Stimulated activated CD4-positive, alpha-beta T cell treated with anti-CD3 and anti-CD28 coated beads, Interleukin-12 subunit alpha, Interleukin-12 subunit beta, amount 100 ng/mL, for 48 hours (primary cell): ENCODE measurements at regions not wholly inside any gene's neighbourhood (a gene's known extent, or its start where the extent isn't known, plus 50 kb on each side); places are given as distances from the start of the nearest gene placed in this dataset.
"Not testable (repeated sequence)": the region's sequence is repeated elsewhere in the genome, so short reads cannot be mapped to it uniquely, and the experiment has no call there.

ENCODE experiments used
- DNase-seq, 3 donors: peaks; one replicate each; pipeline ENCODE4 v3.0.0-alpha.2; 2020; ENCODE audit warnings: low read depth in 2 of 3, low spot score in 1 of 3

DNA sequence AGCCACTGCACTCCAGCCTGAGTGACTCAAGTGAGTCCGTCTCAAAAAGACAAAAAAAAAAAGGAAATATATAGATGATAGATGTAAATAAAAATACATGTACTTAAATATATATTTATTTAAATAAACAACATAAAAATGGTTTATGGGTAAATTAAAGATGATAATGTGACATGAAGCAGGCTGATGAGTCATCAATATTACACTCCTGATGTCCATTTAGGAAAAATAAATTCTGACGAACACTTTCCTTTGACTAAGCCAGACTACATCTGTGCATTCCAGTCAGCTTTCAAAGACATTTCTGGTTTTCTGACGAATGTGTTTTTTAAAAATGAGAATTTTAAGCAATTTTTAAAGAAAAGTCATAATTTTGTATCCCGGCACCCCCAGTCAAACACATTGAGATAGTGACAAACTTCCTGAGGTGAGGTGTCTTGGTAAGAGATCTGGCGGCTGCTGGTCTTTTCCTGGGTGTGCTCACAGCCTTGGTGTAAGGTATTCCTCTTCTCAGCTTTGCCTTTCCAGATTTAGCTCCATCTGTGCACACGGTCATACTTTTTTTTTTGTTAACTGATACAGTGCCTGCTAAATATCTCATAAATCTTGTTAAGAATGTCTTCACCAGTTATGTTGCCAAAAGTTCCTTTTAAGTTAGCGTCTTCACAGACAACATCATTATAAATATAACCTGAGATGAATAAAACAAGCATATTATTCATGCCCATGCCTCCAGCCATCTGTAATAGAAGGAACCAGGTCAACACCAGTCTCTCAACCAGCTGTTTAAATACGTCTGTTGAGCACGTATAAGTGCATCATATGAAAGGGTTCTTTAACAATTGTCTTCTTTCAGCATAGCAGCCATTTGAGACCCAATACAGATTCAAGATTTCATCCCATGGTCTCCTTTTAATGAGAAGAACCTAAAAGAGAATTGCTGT lies 214.5 kb upstream of the PLD5 start:
- no peak for DNase-seq

DNA sequence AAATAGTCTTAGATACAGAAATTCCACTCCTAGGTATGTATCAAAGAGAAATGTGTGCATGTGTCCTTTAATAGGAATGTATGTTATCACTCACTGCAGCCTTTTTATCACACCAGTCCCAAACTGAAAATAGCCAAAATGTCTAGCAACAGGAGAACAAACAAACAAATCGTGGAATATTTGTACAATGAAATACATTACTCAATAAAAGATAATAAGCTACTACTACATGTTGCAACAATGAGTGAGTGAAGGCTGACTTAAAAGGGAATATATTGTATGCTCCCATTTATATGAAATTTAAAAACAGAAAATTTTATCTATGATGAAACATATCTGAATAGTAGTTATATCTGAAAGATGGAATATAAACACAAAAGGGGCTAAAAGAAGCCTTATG lies 212.1 kb upstream of the PLD5 start:
- DNase-seq, result no peak

DNA sequence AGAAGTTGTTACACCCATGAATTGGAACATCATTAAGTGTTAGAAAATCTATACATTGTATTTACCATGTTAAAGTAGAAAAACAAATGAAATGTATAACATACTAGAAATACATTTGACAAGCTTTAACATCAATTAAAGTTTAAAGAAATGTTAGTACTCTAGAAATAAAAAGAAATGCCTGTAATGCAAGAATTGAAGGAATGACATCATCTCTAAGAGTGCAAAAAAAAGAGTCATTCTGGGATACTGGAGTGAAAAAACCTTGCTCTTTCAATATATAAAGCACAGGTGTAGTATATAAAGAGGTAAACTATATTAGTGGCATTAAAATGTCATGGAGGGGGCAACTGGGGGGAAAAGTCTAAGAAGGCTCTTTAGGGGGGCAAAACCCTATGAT lies 210.8 kb upstream of the PLD5 start:
- no peak for DNase-seq

DNA sequence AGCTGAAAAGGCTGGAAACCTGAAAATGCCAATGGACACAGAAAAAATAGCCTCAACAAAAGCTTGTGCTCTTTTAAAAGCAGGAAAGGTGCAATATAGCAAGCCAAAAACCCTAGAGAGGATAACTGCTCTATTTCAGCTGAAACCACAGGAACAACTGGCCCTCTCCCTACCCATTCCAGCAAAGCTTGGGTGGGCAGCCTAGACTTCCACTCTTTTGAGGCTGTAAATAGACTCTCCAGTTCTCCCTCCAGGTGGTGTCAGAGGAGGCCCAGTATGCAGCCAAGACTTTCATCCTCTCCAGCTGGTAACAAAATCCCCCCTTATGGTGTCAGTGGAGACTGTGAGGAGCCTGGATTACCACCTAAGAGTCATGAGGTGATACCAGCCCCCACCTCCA lies 206.9 kb upstream of the PLD5 start:
- no peak for DNase-seq

DNA sequence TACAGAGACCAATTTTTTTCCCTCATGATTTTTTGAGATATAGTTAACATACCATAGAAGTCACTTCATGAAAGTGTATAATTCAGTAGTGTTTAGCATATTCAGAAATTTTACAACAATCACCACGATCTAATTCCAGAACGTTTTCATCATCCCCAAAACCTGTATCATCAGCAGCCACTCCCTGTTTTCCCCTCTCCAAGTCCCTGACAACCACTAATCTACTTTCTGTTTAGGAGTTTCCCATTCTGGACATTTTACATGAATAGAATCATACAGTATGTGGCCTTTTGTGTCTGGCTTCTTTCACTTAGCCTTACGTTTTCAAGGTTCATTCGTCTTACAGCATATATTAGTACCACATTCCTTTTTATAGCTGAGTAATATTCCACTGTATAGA lies 204.2 kb upstream of the PLD5 start:
- no peak for DNase-seq

DNA sequence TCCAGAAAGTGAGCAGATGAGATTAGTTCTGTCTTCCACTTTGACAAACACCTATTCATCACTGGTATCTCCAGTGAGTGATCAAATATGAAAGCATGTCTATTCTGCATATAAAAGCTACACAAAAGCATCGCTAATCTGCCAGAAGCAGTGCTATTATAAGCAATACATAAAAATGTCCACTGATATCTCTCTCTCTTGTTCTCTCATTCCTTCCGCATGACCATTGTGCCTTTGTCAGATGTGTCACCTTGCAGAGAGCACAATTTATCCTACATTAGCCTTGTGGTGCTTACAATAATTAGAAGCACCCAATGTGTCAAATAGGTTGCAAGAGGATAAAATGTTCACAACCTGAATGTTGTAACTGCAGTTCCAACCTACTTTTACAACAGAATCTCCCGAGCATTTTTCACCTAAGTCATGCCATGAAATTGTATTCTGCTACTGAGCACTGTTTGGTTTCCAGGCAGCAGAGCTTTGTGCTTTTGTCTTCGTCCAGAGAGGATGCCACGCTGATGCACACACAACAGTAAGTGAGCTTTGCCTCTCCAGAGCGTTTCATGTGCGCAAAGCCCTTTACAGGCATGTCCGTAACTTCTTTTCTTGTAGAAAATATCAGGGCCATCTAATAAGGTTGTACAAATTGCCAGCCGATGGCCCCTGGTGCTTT lies 198.7 kb upstream of the PLD5 start:
- DNase-seq, result no peak

DNA sequence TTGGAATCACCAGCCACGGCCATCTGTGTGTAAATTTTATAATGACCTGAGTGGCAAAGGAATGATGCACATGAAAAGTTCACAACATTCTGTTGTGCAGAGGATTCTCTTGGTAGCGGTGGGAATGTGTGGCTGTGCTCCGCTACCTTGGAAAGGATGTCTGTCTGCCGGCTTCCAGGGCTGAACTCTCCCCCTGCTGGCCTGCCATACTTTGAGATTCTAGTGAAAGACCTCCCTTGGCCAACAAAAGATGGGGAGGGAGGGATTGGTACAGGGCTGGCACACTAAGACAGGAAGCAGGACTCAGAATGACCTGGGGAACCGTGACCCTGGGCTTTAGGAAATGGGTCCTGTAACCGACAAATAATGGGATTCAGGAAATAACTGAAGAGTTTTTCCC lies 194.5 kb upstream of the PLD5 start:
- no peak for DNase-seq

DNA sequence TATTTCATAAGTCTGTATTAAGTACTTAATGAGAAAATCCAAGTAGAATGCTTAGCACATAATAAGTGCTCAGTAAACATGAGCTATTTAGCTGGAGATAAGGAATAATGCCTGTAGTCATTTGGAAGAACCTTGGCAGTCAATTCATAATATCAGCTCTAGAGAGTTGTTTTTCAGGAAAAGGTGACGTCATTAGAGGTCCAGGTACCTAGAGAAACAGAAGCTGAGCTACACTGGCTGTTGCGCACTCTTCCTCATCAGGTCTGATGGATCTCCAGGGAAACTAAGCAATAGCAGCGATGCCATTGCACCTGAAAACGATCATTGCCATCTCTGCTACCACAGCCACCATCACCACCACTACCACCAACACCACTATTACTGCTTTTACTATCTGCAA lies 187.8 kb upstream of the PLD5 start:
- no peak for DNase-seq

DNA sequence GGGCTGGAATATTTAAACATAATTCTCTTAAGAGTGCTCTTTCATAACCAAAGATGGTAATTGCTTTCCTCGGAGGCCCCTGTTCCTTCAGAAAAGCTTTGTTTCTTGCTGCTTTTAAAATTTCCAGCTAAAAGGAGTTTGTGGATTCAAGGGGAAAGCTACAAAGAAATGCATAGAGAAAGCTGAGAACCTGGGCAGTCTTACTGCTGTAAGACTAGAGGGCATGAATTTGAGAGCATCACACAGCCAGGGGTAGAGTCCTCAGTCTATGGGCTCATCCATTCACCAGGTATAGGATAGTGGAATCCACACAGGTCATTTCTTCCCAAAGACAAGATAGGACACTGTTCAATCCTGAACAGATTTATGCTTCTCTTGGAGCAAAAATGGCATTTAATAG lies 186.3 kb upstream of the PLD5 start:
- no peak for DNase-seq

DNA sequence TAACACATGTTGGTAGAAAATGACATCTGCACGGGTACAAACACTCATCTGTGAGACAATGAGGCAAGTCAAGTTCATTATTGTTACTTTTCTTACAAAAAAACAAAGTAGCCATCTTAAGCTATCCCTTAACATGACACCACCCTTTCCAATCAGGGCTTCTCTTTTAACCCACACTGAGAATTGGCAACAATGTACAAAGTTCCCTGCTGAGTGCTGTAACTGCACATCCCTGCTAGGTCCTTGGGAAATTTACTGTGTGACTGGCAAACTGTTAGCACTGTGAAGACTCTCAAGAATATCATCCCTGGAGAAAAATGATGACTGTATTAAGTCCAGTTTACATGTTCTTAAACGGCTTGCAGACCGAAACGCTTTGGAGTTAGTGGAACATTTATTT lies 185.8 kb upstream of the PLD5 start:
- no peak for DNase-seq

DNA sequence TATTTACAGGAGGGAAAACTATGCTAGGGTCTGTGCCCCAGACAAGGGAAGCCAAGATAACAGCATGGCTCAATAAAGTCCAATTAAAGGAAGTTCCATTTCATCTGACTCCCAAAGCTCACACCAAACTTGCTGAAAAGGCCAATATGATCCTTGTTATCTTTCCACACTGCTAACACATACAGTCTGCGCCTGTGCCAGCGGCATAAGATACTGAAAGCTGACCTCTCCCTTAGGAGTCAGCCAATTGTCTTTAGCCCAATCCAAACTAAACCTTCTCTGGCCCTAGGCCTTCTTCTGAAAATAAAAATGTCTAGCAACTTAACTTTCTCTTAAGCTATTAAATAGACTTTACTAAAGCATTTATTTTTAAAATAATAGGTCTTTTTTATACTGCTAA lies 179.0 kb upstream of the PLD5 start:
- DNase-seq, result no peak

DNA sequence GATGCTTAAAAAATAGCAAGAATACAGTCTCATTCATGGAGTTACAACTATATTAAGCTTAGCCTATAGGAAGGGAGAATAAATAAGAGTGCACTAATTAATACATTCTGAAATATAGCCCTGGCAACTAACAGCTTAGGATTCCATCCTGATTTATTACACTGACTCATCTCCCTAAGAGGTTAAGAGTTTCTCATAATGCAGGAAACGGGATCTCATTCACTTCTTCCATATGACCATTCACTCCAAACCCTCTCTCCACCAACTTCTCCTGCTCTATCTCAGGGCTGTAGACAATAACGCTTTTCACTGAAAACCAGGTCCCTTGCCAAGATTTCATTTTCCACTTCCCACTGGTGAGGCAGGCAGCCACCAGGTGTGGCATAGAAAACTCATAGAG lies 168.5 kb upstream of the PLD5 start:
- DNase-seq, result no peak

DNA sequence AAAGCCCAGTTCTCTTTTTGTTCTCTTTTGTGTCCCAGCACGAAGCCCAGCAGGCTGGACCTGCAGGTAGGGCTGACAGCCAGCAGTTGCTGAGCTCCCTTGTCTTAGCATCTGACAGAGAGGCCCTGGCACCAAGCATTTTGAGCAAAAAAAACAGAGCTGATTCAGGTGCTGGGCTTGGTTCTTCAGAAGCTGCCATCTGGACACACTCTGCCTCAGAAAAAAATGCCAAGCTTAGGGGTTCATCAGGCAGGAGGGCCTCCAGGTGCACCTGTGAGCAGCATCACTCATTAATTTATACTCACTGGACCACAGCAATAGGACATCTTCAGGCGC lies 167.1 kb upstream of the PLD5 start:
- DNase-seq, result no peak

DNA sequence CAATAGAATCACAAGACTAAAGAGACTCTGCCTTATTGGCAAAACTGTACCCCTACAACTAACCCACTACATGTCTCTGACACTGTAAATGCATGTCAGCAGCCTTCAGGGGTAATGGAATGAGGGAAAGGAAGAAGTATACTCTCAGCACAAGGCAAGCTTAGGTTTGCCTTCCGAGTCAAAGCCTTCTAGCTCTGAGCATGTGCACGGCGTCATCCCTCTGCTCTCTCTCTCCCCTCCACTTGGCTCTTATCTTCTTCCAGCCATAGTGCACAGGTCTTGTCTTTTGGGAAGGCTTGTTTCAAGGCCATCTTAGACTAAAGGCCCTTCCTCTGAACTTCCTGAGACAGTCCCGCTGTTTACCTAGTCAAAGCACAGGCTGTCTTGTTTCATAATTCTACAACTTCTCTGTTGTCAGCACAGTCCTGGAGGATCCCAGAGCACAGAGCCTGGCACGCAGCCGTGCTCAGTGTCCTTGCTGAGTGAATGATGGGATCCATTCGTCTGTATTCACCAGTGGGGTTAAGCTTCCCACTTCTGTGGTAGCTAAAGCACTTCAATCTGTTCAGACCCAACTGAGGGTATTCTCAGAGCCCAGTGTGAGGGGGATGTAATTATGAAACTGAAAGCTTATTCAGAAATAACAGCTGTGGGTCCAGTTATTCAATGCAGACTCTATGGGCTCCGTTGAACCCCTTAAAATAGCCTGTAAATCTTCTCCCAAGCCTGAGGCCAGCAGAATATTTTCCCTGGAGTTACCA lies 166.5 kb upstream of the PLD5 start:
- no peak for DNase-seq

DNA sequence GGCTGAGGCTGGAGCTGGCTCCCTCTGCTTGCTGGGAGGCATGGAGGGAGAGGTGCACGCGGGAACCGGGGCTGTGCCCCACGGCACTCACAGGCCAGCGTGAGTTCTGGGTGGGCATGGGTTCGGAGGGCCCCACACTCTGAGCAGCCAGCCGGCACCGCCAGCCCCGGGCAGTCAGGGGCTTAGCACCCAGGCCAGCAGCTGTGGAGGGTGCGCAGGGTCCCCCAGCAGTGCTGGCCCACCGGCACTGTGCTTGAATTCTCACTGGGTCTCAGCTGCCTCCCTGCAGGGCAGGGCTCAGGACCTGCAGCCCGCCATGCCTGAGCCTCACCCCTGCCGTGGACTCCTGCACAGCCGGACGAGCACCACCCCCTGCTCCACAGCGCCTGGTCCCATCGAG lies 164.9 kb upstream of the PLD5 start:
- DNase-seq, result no peak

DNA sequence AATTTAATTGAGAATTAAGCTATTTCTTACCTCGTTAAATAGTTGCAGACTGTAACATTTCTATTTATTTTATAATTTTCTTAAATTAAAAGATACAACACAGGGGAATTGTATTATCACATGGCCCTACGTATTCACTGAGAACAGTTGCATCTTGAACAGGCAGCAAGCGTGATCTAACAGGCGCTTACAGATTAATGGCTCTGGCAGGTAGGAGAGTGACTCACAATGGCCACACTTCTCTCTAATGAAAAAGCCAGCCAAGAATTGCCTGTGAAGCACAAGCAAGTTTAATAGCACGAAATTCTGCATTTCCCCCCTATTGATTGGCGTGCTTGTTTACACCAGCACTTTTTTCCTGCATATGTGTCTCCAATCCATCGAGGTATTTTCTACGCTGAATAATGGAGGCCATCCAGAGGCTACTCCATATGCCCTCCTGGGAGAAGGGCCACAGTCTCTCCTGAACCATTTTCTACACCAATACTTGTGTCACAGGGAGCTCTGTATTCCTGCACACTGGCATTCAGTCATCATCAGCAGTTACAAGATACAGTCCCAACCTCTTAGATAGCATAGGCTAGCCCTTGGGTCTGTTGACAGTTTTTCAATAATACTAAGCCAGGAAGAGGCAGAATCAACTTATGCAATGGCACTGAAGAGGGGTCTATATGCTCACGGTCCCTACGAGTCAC lies 150.6 kb upstream of the PLD5 start:
- DNase-seq, result no peak

DNA sequence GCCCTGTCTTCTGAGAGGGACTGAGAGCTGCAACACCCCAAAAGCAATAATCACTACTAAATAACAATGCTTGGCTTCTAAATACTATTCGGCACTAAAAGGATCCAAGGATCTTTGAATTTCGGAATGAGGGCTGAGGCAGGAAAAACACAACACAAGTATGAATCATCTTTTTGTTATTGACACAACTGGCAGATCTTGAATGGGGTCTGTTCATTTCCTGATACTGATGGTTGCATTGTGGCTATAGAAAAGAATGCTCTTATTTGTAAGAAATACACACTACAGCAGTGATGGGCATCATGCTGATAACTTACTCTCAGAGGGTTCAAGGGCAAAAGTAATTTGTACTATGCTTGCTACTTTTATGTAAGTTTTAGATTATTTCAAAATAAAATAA lies 149.2 kb upstream of the PLD5 start:
- no peak for DNase-seq

DNA sequence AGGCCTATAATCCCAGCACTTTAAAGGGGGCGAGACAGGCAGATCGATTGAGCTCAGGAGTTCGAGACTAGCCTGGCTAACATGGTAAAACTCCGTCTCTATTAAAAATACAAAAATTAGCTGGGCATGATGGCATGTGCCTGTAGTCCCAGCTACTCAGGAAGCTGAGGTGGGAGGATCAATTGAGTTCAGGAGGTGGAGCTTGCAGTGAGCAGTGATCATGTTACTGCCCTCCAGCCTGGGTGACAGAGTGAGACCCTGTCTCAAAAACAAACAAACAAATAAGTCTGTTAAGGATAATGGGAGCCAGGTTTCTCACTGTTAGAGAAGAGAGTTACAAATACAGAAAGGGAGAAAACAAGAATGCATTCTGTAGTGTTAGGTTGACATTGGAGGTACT lies 148.7 kb upstream of the PLD5 start:
- DNase-seq, result not testable (repeated sequence)

DNA sequence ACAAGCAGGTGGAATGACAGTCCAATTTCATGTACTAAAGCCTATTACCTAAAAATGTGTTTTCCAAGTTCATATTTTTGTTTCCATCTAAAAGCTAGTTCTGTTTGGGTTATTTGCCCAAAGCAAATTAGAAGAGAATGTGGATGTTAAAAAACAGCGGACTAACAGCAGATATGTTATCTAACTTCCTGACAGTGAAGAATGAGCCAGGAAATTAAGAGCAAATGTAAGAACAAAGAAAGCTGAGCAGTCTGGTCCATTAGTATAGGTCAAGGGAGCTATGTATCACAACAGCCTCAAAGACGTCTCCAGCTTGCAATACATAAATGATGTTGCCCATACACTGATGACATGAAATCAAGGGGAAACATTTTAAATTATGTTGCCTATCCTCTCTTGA lies 145.5 kb upstream of the PLD5 start:
- no peak for DNase-seq

DNA sequence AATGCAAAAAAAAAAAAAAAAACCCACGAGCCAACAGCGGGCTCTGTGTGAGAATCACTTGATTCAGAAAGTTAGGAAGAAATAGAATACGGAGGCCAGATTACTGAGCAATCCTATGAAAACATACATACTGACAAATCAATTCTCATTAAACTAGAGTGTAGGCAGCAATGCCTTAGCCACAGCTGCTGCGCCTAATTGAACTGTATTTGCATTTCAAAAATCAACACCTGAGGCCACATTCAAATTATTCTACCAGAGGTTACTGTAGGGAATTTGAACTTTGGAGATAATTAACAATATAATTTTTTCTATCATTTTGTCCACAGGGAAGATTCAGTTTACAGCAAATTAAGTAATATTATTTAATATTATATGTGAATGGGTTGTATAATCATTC lies 138.4 kb upstream of the PLD5 start:
- no peak for DNase-seq

DNA sequence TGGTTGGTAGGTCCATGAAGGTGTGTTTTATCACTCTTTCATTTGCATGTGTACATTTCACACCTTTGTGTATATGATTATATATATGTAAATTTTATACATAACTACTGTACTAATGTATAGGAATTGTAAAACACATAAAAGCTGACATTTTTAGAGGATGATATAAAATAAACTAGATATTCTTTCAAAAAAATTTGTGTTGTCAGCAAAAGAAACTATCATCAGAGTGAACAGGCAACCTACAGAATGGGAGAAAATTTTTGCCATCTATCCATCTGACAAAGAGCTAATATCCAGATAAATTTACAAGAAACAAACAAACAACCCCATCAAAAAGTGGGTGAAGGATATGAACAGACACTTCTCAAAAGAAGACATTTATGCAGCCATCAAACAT lies 129.3 kb upstream of the PLD5 start:
- not testable (repeated sequence) for DNase-seq

DNA sequence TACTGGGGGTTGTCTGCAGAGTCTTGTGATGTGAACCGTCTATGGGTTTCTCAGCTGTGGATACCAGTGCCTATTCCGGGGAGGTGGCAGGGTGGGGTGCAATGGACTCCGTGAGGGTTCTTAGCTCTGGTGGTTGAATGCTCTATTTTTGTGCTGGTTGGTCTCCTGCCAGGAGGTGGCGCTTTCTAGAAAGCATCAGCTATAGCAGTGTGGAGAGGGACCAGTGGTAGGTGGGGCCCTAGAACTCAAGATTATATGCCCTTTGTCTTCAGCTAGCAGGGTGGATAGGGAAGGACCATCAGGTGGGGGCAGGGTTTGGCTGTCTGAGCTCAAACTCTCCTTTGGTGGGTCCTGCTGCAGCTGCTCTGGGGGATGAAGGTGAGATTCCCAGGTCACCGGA lies 127.3 kb upstream of the PLD5 start:
- DNase-seq, result no peak
